ENCODE measurements at regions not wholly inside any gene's neighbourhood (a gene's known extent, or its start where the extent isn't known, plus 50 kb on each side); places are given as distances from the start of the nearest gene placed in this dataset.

DNA sequence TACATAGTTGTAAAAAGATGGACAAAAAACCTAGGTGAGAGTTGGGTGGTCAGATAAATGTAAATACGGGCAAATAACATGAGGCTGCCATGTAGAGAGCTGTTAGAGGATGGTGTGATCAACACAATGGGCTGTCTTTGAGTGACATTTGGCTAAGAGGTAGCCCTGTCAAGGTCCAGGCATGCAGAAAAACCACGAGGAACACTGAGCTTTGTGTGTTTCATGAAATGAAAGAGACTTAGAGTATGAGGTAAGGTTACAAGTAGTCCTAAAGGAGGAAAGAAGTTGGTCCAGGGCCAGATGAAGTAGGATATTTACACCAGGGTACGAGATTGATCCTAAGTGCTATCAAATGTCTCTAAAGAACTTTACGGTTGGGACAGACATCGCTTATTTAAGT, 160.9 kb downstream of the RDH14 start:
- Histone ChIP-seq H3K27ac (ENCODE audit: extremely low read depth, low read depth, low read length) (no peak overlapping the region), H3K36me3 (ENCODE audit: control insufficient read depth in 2 of 2, insufficient read depth in 1 of 2, low read length in 2 of 2) (no peaks in the 10 kb centered on the region), H3K4me3 (ENCODE audit: low read depth, low read length) (no peak overlapping the region), H3K9me3 (ENCODE audit: control insufficient read depth, insufficient read depth, low read depth, low read length) (no peaks in the 10 kb centered on the region), H3K4me1 (ENCODE audit: control insufficient read depth, insufficient read depth, low read length) (no peaks in the 10 kb centered on the region)
- TF ChIP-seq MEIS1 (CRISPR knock-in tag; IDR thresholded peaks at IDR 0.05; ENCODE audit: borderline replicate concordance) (peak; percentile 35; the same call in 1 of the 2 replicates), ZNF629 (tag by site-specific recombination; IDR thresholded peaks at IDR 0.05) (no peak)
- CTCF ChIA-PET, result no interaction called here
- POLR2A ChIA-PET, result no interaction called here

DNA sequence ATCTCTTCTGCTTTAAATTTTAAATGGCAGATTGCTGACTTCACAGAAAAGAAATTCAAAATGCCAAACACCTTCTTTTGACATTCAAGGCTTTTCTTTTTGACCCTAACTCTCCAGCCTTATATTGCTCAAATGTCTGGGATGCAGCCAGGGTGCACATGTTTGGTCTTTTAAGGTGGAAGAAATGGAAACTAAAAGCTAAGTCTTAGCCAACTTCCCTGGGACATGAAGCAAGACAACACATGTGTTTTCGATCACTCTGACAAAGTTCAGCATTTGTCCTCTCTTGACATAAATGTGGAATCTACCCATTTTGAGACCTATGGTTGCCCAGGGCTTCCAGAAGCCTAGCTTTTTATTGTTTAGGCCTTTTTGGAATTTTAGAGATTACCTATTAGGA, 161.6 kb downstream of the RDH14 start:
- ChIA-PET CTCF (interaction anchor here (0.7 kb wide), 1 partner anchor 10 kb away, joined by 3 read pairs; no protein-coding TSS in a partner anchor), POLR2A (no interaction called here)
- Histone ChIP-seq H3K36me3 (ENCODE audit: control insufficient read depth in 2 of 2, insufficient read depth in 1 of 2, low read length in 2 of 2) (no peaks in the 10 kb centered on the region), H3K27ac (ENCODE audit: extremely low read depth, low read depth, low read length) (no peak overlapping the region), H3K4me1 (ENCODE audit: control insufficient read depth, insufficient read depth, low read length) (no peaks in the 10 kb centered on the region), H3K4me3 (ENCODE audit: low read depth, low read length) (no peak overlapping the region), H3K9me3 (ENCODE audit: control insufficient read depth, insufficient read depth, low read depth, low read length) (no peaks in the 10 kb centered on the region)
- no peak for TF ChIP-seq ZNF138 (tag by site-specific recombination; IDR thresholded peaks at IDR 0.05; ENCODE audit: borderline replicate concordance)
- TF ChIP-seq, protein P1, sequence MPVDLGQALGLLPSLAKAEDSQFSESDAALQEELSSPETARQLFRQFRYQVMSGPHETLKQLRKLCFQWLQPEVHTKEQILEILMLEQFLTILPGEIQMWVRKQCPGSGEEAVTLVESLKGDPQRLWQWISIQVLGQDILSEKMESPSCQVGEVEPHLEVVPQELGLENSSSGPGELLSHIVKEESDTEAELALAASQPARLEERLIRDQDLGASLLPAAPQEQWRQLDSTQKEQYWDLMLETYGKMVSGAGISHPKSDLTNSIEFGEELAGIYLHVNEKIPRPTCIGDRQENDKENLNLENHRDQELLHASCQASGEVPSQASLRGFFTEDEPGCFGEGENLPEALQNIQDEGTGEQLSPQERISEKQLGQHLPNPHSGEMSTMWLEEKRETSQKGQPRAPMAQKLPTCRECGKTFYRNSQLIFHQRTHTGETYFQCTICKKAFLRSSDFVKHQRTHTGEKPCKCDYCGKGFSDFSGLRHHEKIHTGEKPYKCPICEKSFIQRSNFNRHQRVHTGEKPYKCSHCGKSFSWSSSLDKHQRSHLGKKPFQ (tag by site-specific recombination; IDR thresholded peaks at IDR 0.05), result no peak
- TF ChIP-seq ZFP3 (tag by site-specific recombination; IDR thresholded peaks at IDR 0.05; ENCODE audit: low read depth), result no peak
- no peak for TF ChIP-seq ZNF112 (tag by site-specific recombination; IDR thresholded peaks at IDR 0.05)
- TF ChIP-seq ZNF292 (tag by site-specific recombination; IDR thresholded peaks at IDR 0.05; ENCODE audit: borderline replicate concordance, low read depth), result no peak

DNA sequence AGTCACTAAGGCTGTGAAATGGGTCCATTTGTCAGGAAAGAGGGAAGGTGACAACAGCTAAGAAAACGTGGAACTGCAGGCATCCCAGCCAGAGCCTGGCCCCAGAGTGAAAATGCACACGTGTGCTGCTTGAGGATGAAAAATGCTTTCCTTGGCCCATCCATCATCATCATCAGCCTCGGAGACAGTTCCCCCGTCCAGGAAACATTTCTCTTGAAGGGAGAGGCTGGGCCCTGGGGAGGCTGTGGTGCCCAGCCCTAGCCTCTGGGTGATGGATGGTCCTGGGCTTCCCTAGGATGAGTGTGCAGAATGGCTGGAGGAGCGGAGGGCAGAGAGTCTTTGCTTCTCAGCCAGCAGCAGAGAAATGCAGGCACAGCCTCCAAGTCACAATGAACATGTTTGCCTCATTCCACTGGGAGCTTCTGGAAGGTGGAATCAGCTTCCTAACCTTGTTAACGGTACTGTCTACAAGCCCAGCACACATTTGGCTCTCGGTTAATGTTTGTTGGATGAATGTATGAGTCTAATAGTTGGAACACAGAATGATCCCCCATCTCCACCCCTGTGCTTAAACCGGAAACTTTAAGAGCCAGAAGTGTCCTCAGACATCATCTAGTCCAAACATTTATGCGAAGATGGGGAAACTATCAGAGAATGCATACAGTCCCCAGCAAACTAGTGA, 164.0 kb downstream of the RDH14 start:
- H3K9me3 ChIP-seq (ENCODE audit: control insufficient read depth, insufficient read depth, low read depth, low read length), result no peaks in the 10 kb centered on the region
- no peak overlapping the region for H3K4me3 ChIP-seq (ENCODE audit: low read depth, low read length)
- H3K27ac ChIP-seq (ENCODE audit: extremely low read depth, low read depth, low read length), result no peak overlapping the region
- POLR2A ChIA-PET, result no interaction called here
- H3K4me1 ChIP-seq (ENCODE audit: control insufficient read depth, insufficient read depth, low read length), result no peaks in the 10 kb centered on the region
- CTCF ChIA-PET, result no interaction called here
- no peaks in the 10 kb centered on the region for H3K36me3 ChIP-seq (ENCODE audit: control insufficient read depth in 2 of 2, insufficient read depth in 1 of 2, low read length in 2 of 2)
- TF ChIP-seq ZNF202 (tag by site-specific recombination; IDR thresholded peaks at IDR 0.05; ENCODE audit: borderline replicate concordance) (no peak), SP7 (tag by site-specific recombination; IDR thresholded peaks at IDR 0.05) (no peak), ZFP41 (tag by site-specific recombination; IDR thresholded peaks at IDR 0.05; ENCODE audit: borderline replicate concordance) (no peak), ZNF530 (tag by site-specific recombination; IDR thresholded peaks at IDR 0.05; ENCODE audit: low read depth) (no peak), ZNF146 (tag by site-specific recombination; IDR thresholded peaks at IDR 0.05) (no peak), RBAK (tag by site-specific recombination; IDR thresholded peaks at IDR 0.05) (no peak), GLI2 (tag by site-specific recombination; IDR thresholded peaks at IDR 0.05; ENCODE audit: borderline replicate concordance, low read depth) (no peak), ZEB2 (tag by site-specific recombination; IDR thresholded peaks at IDR 0.05) (no peak), SP3 (tag by site-specific recombination; IDR thresholded peaks at IDR 0.05) (no peak), ZNF600 (tag by site-specific recombination; IDR thresholded peaks at IDR 0.05) (no peak), TRIM28 (IDR thresholded peaks at IDR 0.05; ENCODE audit: borderline replicate concordance, low read length) (no peak), ZNF223 (tag by site-specific recombination; IDR thresholded peaks at IDR 0.05) (no peak), ZNF423 (tag by site-specific recombination; IDR thresholded peaks at IDR 0.05) (no peak), PRDM1 (tag by site-specific recombination; IDR thresholded peaks at IDR 0.05) (no peak), ZNF660 (tag by site-specific recombination; IDR thresholded peaks at IDR 0.05) (no peak), ZNF664 (tag by site-specific recombination; IDR thresholded peaks at IDR 0.05) (no peak), ZNF391 (tag by site-specific recombination; IDR thresholded peaks at IDR 0.05; ENCODE audit: borderline replicate concordance, low read depth) (no peak)
- TF ChIP-seq, protein P2, sequence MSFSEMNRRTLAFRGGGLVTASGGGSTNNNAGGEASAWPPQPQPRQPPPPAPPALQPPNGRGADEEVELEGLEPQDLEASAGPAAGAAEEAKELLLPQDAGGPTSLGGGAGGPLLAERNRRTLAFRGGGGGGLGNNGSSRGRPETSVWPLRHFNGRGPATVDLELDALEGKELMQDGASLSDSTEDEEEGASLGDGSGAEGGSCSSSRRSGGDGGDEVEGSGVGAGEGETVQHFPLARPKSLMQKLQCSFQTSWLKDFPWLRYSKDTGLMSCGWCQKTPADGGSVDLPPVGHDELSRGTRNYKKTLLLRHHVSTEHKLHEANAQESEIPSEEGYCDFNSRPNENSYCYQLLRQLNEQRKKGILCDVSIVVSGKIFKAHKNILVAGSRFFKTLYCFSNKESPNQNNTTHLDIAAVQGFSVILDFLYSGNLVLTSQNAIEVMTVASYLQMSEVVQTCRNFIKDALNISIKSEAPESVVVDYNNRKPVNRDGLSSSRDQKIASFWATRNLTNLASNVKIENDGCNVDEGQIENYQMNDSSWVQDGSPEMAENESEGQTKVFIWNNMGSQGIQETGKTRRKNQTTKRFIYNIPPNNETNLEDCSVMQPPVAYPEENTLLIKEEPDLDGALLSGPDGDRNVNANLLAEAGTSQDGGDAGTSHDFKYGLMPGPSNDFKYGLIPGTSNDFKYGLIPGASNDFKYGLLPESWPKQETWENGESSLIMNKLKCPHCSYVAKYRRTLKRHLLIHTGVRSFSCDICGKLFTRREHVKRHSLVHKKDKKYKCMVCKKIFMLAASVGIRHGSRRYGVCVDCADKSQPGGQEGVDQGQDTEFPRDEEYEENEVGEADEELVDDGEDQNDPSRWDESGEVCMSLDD (tag by site-specific recombination; IDR thresholded peaks at IDR 0.05), result no peak
- TF ChIP-seq, protein P3, sequence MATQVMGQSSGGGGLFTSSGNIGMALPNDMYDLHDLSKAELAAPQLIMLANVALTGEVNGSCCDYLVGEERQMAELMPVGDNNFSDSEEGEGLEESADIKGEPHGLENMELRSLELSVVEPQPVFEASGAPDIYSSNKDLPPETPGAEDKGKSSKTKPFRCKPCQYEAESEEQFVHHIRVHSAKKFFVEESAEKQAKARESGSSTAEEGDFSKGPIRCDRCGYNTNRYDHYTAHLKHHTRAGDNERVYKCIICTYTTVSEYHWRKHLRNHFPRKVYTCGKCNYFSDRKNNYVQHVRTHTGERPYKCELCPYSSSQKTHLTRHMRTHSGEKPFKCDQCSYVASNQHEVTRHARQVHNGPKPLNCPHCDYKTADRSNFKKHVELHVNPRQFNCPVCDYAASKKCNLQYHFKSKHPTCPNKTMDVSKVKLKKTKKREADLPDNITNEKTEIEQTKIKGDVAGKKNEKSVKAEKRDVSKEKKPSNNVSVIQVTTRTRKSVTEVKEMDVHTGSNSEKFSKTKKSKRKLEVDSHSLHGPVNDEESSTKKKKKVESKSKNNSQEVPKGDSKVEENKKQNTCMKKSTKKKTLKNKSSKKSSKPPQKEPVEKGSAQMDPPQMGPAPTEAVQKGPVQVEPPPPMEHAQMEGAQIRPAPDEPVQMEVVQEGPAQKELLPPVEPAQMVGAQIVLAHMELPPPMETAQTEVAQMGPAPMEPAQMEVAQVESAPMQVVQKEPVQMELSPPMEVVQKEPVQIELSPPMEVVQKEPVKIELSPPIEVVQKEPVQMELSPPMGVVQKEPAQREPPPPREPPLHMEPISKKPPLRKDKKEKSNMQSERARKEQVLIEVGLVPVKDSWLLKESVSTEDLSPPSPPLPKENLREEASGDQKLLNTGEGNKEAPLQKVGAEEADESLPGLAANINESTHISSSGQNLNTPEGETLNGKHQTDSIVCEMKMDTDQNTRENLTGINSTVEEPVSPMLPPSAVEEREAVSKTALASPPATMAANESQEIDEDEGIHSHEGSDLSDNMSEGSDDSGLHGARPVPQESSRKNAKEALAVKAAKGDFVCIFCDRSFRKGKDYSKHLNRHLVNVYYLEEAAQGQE (tag by site-specific recombination; IDR thresholded peaks at IDR 0.05), result no peak

Measured in HEK293 (cell line).